Activated T-cell treated with anti-CD3 and anti-CD28 coated beads, Interleukin-2, amount 50 U/mL, for 4 hours (primary cell): ENCODE measurements at regions not wholly inside any gene's neighbourhood (a gene's known extent, or its start where the extent isn't known, plus 50 kb on each side); places are given as distances from the start of the nearest gene placed in this dataset.
"Not testable (repeated sequence)": the region's sequence is repeated elsewhere in the genome, so short reads cannot be mapped to it uniquely, and the experiment has no call there.

Experiments
- ATAC-seq, 2 donors: fragments of 200-7000 bp; cut with Tn5 transposase; one replicate each; pipeline ENCODE4 v1.10.0; 2021
- DNase-seq: peaks from one replicate; pipeline ENCODE4 v3.0.0-alpha.2; 2020
- H3K27me3 Mint-ChIP-seq: one replicate; pipeline ENCODE4 v1.8.0; 2021; ENCODE audit warnings: low read depth, mixed read lengths
- H3K36me3 Mint-ChIP-seq: one replicate; pipeline ENCODE4 v1.8.0; 2022; ENCODE audit warnings: mixed read lengths; ENCODE audit not compliant: insufficient read depth
- H3K4me1 Mint-ChIP-seq: one replicate; pipeline ENCODE4 v1.8.0; 2021; ENCODE audit warnings: low read depth, mixed read lengths
- H3K4me3 Mint-ChIP-seq: one replicate; pipeline ENCODE4 v1.8.0; 2021; ENCODE audit warnings: mild to moderate bottlenecking, moderate library complexity, mixed read lengths
- H3K9me3 Mint-ChIP-seq: one replicate; pipeline ENCODE4 v1.8.0; 2021; ENCODE audit warnings: mixed read lengths

DNA sequence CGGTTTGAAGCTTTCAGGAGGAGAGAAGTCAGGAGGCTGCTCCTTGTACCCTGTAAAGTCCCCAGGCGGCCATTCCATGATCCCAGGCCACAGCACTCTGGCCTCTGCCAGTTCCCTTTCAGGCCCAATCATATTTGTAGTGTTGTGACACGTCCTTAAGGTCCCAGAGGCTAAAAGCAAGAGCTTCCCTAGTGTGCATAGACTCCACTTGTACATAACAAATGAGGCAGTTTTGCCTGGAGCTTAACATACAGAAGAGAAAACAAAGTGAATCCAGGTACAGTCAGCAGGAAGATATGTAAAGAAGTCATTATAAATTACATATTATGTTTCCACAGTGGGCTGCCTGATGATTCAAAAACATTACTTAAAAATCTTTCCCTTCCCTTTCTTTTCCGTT is 81.1 kb upstream of the RPH3A start:
- no peaks in the 10 kb centered on the region for H3K36me3 Mint-ChIP-seq
- peaks cover 11% of the 10 kb centered on the region for H3K27me3 Mint-ChIP-seq
- no peak for ATAC-seq

GRCh38 chr12:112711026-112711425 is 80.5 kb upstream of the RPH3A start:
- no peaks in the 10 kb centered on the region for H3K36me3 Mint-ChIP-seq
- no peaks in the 10 kb centered on the region for H3K9me3 Mint-ChIP-seq
- DNase-seq (no peak), ATAC-seq (no peak)
- peaks cover 11% of the 10 kb centered on the region for H3K27me3 Mint-ChIP-seq
- no peaks in the 10 kb centered on the region for H3K4me1 Mint-ChIP-seq
- no peak overlapping the region for H3K4me3 Mint-ChIP-seq

More for the DNA sequence above, 81.1 kb upstream of the RPH3A start:
- no peaks in the 10 kb centered on the region for H3K4me1 Mint-ChIP-seq
- no peak overlapping the region for H3K4me3 Mint-ChIP-seq
- H3K9me3 Mint-ChIP-seq, result no peaks in the 10 kb centered on the region
- DNase-seq, result no peak

GRCh38 chr12:112711507-112711906 is 80.0 kb upstream of the RPH3A start:
- Mint-ChIP-seq H3K4me1 (no peaks in the 10 kb centered on the region), H3K36me3 (no peaks in the 10 kb centered on the region), H3K27me3 (peaks cover 11% of the 10 kb centered on the region), H3K4me3 (no peak overlapping the region), H3K9me3 (no peaks in the 10 kb centered on the region)
- ATAC-seq (no peak), DNase-seq (no peak)

- not testable (repeated sequence) for H3K36me3 Mint-ChIP-seq, H3K4me3 Mint-ChIP-seq, H3K4me1 Mint-ChIP-seq, ATAC-seq, H3K9me3 Mint-ChIP-seq, DNase-seq
- H3K27me3 Mint-ChIP-seq, result peaks cover 12% of the 10 kb centered on the region
Measured at GRCh38 chr12:112712751-112713150, 78.8 kb upstream of the RPH3A start.

DNA sequence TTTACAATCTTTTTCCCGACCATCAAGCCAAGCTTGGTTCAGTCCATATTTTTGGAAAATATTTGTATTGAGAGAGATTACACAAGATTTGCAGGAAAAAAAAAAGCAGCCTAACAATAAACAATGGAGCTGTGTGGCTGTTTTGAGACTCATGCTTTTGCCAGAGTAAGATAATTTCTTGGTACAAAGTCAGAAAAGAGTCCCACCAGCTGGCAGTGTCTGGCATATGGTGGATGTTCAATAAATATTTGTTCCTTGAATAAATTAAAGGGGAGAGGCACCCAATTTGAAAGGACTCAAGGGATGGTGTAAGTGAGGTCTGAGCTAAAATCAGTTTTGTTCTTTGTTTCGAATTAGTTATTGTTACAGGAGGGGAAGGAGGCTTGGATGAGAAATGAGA is 78.1 kb upstream of the RPH3A start:
- ATAC-seq (no peak), DNase-seq (no peak)
- no peaks in the 10 kb centered on the region for H3K4me1 Mint-ChIP-seq
- H3K9me3 Mint-ChIP-seq, result no peaks in the 10 kb centered on the region
- peaks cover 12% of the 10 kb centered on the region for H3K27me3 Mint-ChIP-seq
- no peak overlapping the region for H3K4me3 Mint-ChIP-seq
- no peaks in the 10 kb centered on the region for H3K36me3 Mint-ChIP-seq

GRCh38 chr12:112714166-112714710 is 77.3 kb upstream of the RPH3A start:
- no peaks in the 10 kb centered on the region for H3K9me3 Mint-ChIP-seq
- no peak for DNase-seq
- H3K4me3 Mint-ChIP-seq, result no peak overlapping the region
- no peaks in the 10 kb centered on the region for H3K4me1 Mint-ChIP-seq
- ATAC-seq, result no peak
- H3K36me3 Mint-ChIP-seq, result no peaks in the 10 kb centered on the region
- peaks cover 12% of the 10 kb centered on the region for H3K27me3 Mint-ChIP-seq

DNA sequence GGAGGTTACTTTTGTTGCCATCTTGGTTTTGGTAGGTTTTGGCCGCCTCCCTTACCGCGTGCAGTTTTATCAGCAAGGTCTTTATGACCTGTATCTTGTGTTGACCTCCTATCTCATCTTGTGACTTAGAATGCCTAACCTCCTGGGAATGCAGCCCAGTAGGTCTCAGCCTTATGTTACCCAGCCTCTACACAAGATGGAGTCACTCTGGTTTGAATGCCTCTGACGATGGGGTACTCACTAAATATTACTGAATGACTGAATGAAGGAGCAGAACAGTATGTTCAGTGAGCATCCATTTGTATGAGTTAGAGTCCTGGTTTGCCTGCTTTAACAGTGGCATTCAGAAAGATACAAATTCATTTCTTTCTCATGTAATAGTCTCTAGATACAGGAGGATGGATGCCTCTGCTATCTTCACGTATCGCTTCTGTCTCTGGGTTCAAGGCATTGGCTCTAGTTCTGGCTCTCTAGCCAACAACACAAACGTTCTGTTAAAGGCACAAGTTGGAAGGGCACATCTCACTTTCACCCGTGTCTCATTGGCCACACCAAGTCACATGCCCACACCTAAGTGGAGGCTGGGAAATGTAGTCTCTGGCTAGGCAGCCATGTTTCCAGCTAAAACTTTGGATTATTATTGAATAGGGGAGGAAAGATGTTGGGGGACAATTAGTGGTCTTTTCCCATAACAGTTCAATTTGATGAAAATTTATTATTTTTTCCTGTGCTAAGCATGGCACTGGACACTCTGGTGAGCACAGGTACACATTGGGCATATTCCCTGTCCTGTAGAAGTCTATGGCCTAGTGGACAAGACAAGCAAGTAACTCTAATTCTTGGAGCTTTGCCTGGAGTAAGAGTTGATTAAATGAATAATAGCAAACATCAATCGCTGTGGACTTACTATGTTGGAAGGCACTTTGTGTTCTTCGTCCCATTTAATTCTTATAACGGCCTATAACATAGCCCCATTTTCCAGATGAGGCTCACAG is 75.2 kb upstream of the RPH3A start:
- Mint-ChIP-seq H3K9me3 (peaks cover 4% of the 10 kb centered on the region), H3K4me3 (no peak overlapping the region), H3K36me3 (no peaks in the 10 kb centered on the region), H3K27me3 (peaks cover 12% of the 10 kb centered on the region), H3K4me1 (no peaks in the 10 kb centered on the region)
- DNase-seq, result no peak
- ATAC-seq, result peak in 1 of 2 donors; percentile 48

- DNase-seq (no peak), ATAC-seq (no peak)
- no peaks in the 10 kb centered on the region for H3K9me3 Mint-ChIP-seq
- no peak overlapping the region for H3K4me3 Mint-ChIP-seq
- no peaks in the 10 kb centered on the region for H3K4me1 Mint-ChIP-seq
- peaks cover 7% of the 10 kb centered on the region for H3K27me3 Mint-ChIP-seq
- no peaks in the 10 kb centered on the region for H3K36me3 Mint-ChIP-seq
Measured at GRCh38 chr12:112728864-112729263, 62.7 kb upstream of the RPH3A start.

GRCh38 chr12:112734859-112735695 is 56.5 kb upstream of the RPH3A start:
- Mint-ChIP-seq H3K9me3 (no peaks in the 10 kb centered on the region), H3K4me3 (no peak overlapping the region), H3K27me3 (peaks cover 19% of the 10 kb centered on the region), H3K36me3 (no peaks in the 10 kb centered on the region), H3K4me1 (no peaks in the 10 kb centered on the region)
- DNase-seq, result no peak
- no peak for ATAC-seq

- peaks cover 30% of the 10 kb centered on the region for H3K27me3 Mint-ChIP-seq
- no peak overlapping the region for H3K4me3 Mint-ChIP-seq
- no peaks in the 10 kb centered on the region for H3K4me1 Mint-ChIP-seq
- H3K36me3 Mint-ChIP-seq, result no peaks in the 10 kb centered on the region
- no peak for DNase-seq
- H3K9me3 Mint-ChIP-seq, result no peaks in the 10 kb centered on the region
- no peak for ATAC-seq
Measured at GRCh38 chr12:112738531-112738930, 53.0 kb upstream of the RPH3A start.

- Mint-ChIP-seq H3K9me3 (no peaks in the 10 kb centered on the region), H3K4me3 (no peak overlapping the region), H3K36me3 (no peaks in the 10 kb centered on the region), H3K4me1 (no peaks in the 10 kb centered on the region), H3K27me3 (peaks cover 27% of the 10 kb centered on the region)
- DNase-seq (no peak), ATAC-seq (no peak)
Measured at GRCh38 chr12:112740387-112740934, 51.1 kb upstream of the RPH3A start.

DNA sequence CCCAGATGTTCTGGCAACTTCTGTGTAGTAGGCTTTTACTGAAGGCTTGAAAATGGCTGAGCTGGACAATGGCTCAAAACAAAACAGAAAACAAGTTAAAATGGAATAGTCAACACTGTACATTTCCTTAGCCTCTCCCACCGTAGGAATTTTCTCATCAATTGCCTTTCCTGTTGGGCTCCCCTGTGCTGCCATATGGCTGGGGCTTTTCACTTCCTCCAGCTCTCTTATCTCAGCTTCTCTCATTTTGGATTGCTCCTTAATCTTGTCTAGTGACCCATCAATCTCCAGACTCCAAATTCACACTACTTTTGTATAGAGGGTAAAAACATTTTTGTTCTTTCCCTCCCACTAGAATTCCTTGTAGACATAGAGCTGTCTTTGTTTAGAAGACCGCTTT is 50.4 kb upstream of the RPH3A start:
- H3K4me3 Mint-ChIP-seq, result no peak overlapping the region
- H3K36me3 Mint-ChIP-seq, result no peaks in the 10 kb centered on the region
- DNase-seq (no peak), ATAC-seq (no peak)
- H3K4me1 Mint-ChIP-seq, result peaks cover 2% of the 10 kb centered on the region
- H3K9me3 Mint-ChIP-seq, result no peaks in the 10 kb centered on the region
- peaks cover 24% of the 10 kb centered on the region for H3K27me3 Mint-ChIP-seq
